OCI-LY1 (cell line): ENCODE measurements at regions not wholly inside any gene's neighbourhood (a gene's known extent, or its start where the extent isn't known, plus 50 kb on each side); places are given as distances from the start of the nearest gene placed in this dataset.

Experiments
- EZH2 ChIP-seq: fragments of 200-600 bp; sonication (generic), shearing (Covaris generic); IDR thresholded peaks from 2 replicates; pipeline ENCODE4 v1.8.0; 2017; ENCODE audit warnings: borderline replicate concordance, mixed run types, mild to moderate bottlenecking, antibody characterized with exemption, low read length, moderate library complexity, mixed read lengths
- TF ChIP-seq, protein P1 (sequence below): fragments of 200-600 bp; sonication (generic), shearing (Covaris generic); IDR thresholded peaks from 2 replicates; pipeline ENCODE4 v1.5.1; 2017; ENCODE audit warnings: mild to moderate bottlenecking, antibody characterized with exemption, low read length, moderate library complexity, mixed read lengths

DNA sequence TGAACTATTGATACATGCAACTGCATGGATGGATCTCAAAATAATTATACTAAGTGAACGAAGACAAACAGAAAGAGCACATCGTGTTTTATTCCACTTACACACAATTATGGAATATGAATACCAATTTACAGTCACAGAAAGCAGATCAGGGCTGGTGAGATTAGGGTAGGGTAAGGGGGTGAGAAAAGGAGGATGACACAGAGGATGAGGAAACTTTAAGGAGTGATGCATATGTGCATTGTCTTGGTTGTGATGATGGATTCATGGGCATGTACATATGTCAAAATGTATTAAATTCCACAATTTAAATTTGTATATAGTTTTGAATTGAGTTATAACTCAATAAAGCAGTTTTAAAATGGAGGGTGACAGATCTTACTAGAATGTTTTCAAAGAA is 548.9 kb downstream of the PYDC2 start:
- TF ChIP-seq, protein P1, sequence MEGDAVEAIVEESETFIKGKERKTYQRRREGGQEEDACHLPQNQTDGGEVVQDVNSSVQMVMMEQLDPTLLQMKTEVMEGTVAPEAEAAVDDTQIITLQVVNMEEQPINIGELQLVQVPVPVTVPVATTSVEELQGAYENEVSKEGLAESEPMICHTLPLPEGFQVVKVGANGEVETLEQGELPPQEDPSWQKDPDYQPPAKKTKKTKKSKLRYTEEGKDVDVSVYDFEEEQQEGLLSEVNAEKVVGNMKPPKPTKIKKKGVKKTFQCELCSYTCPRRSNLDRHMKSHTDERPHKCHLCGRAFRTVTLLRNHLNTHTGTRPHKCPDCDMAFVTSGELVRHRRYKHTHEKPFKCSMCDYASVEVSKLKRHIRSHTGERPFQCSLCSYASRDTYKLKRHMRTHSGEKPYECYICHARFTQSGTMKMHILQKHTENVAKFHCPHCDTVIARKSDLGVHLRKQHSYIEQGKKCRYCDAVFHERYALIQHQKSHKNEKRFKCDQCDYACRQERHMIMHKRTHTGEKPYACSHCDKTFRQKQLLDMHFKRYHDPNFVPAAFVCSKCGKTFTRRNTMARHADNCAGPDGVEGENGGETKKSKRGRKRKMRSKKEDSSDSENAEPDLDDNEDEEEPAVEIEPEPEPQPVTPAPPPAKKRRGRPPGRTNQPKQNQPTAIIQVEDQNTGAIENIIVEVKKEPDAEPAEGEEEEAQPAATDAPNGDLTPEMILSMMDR = no peak
- TF ChIP-seq EZH2 = no peak
